HG03175 (cell line): ENCODE measurements at regions not wholly inside any gene's neighbourhood (a gene's known extent, or its start where the extent isn't known, plus 50 kb on each side); places are given as distances from the start of the nearest gene placed in this dataset.
"Not testable (repeated sequence)": the region's sequence is repeated elsewhere in the genome, so short reads cannot be mapped to it uniquely, and the experiment has no call there.

Experiments used
- ATAC-seq: cut with Tn5 transposase; IDR thresholded peaks from one replicate; pipeline ENCODE4 v1.9.1; 2021; ENCODE audit warnings: mild to moderate bottlenecking, moderate library complexity; ENCODE audit not compliant: unreplicated experiment

- no peak for ATAC-seq
Observed at GRCh38 chr12:83321971-83322370, 635.3 kb downstream of the TMTC2 start.

DNA sequence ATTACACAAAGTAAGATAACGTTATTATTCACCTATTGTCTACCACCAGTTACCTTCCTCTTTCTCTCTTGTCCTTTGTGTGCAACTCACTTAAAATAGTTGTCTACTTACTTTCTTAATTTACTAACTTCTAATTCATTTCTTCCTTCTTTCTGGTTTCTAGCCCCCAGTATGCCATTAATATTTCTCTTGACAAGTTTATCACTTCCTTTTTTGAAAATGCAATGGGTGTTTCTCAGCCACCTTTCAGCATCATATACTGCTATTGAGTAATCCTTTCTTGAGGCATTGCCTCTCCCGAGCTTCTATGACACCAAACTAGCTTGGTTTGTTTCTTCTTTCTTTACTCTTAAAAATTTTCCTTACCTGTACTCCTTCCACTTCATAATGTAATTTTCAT, 633.6 kb downstream of the TMTC2 start:
- no peak for ATAC-seq

- ATAC-seq = no peak
Observed at GRCh38 chr12:83318386-83319098, 631.8 kb downstream of the TMTC2 start.

GRCh38 chr12:83317595-83317994, 630.9 kb downstream of the TMTC2 start:
- ATAC-seq = no peak

DNA sequence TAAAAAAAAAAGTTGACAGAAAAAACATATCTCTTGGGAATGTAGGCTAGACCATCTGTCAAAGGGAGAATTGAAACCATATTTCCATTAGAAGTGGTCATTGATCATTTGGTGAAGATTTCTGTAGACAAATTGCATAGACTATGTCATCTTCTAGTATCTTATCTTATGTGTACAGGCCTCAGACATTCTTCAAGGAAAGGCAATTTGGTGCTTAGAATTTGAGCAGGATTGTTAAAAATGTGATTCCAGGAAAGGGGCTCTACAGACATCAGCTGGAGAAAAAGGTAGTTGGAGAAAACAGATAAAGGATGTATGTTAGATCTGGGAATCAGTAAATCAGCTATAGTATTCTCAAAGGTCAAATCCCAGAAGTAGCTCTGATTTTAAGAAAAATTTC, 627.1 kb downstream of the TMTC2 start:
- ATAC-seq = no peak

- ATAC-seq = no peak
Observed at GRCh38 chr12:83313322-83313721, 626.6 kb downstream of the TMTC2 start.

DNA sequence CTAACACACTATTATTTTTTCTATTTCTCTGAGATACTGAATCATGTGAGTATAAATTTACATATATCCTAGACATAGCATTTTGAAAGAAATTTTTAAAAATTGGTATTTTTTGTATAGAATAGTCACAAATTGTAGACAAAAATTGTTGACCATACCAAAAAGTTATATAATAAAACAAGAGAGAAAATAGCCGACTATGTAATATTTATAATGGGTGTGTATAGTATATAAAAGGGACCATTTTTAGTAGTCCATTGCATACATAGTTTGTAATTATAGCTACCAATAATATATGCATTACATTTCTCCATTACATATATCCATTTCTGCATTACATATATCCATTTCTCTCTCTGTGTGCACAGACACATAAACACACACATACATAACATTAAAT, 590.2 kb downstream of the TMTC2 start:
- ATAC-seq = no peak

DNA sequence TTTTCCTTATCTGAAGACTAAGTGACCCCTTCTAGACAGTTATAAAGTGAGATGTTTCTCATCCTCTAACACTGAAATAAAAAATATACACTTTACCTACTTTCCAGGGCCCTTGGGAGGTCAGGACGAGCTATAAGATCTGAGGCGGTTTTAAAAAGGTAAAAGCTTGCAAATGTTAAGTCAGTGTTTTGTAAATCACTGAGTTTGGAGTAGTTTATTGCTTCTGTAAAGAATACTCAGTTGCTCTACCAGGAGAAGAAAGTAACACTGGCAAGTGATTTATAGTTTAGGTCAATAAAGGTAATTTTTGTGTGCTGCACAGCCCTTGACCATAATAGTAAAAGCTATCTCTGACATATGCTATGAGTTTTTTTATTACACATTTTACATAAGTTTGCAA, 584.5 kb downstream of the TMTC2 start:
- ATAC-seq = no peak

DNA sequence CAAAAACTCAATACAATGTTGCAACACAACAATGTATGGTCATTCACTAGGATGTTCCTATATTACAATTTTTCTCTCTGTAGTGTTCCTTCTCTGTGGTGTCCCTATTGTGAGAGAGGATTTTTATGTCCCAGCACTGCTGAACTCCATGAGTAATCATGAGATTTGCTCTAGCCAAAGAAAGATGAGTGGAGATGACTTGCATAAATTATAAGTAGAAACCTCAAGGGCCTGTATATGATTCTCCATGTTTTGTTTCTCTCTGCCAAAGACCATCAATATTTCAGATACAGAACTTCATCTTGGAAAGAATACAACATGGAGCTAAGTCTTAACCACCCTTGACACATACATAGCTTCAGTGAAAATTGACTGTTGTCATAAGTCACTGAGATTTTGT, 579.1 kb downstream of the TMTC2 start:
- ATAC-seq = no peak

- no peak for ATAC-seq
Observed at GRCh38 chr12:83261998-83262397, 575.3 kb downstream of the TMTC2 start.

DNA sequence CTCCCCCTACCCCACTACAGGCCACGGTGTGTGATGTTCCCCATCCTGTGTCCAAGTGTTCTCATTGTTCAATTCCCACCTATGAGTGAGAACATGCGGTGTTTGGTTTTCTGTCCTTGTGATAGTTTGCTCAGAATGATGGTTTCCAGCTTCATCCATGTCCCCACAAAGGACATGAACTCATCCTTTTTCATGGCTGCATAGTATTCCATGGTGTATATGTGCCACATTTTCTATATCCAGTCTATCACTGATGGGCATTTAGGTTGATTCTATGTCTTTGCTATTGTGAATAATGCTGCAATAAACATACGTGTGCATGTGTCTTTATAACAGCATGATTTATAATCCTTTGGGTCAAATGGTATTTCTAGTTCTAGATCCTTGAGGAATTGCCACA, 573.4 kb downstream of the TMTC2 start:
- not testable (repeated sequence) for ATAC-seq

GRCh38 chr12:83257726-83258125, 571.0 kb downstream of the TMTC2 start:
- no peak for ATAC-seq

- no peak for ATAC-seq
Observed at GRCh38 chr12:83256562-83256961, 569.9 kb downstream of the TMTC2 start.

DNA sequence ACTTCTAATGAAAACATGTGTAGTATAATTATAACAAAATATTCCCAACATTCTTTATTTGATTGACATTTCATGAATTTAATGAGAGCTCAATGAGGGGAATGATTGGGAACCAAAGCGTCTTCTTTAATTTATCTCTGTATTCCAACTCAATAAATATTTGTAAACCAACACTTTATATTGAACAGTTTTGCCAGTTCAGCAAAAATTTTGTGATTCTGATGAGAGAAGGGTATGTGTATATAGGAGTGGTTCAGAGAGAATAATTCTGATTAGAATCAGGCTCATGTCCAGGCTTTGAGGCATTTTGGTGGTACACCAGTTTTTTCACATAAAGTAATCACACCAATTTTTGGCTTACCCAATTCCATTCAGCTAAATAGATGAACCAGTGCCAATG, 564.2 kb downstream of the TMTC2 start:
- no peak for ATAC-seq

DNA sequence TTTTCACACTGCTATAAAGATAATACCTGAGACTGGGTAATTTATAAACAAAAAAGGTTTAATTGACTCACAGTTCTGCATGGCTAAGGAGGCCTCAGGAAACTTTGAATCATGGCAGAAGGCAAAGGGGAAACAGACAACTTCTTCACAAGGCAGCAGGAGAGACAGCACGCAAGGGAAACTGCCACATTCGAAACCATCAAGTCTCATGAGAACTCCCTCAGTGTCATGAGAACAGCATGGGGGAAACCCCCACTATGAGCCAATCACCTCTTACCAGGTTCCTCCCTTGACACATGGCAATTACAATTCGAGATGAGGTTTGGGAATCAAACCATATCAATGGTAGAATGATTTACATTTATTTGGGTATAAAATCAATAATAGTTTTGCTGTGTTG, 558.5 kb downstream of the TMTC2 start:
- ATAC-seq = no peak

- ATAC-seq = no peak
Observed at GRCh38 chr12:83244001-83244400, 557.3 kb downstream of the TMTC2 start.

GRCh38 chr12:83233987-83234386, 547.3 kb downstream of the TMTC2 start:
- not testable (repeated sequence) for ATAC-seq

- ATAC-seq = not testable (repeated sequence)
Observed at GRCh38 chr12:83226960-83227359, 540.3 kb downstream of the TMTC2 start.

- ATAC-seq = no peak
Observed at GRCh38 chr12:83225806-83226205, 539.1 kb downstream of the TMTC2 start.

GRCh38 chr12:83224012-83224411, 537.3 kb downstream of the TMTC2 start:
- ATAC-seq = no peak

DNA sequence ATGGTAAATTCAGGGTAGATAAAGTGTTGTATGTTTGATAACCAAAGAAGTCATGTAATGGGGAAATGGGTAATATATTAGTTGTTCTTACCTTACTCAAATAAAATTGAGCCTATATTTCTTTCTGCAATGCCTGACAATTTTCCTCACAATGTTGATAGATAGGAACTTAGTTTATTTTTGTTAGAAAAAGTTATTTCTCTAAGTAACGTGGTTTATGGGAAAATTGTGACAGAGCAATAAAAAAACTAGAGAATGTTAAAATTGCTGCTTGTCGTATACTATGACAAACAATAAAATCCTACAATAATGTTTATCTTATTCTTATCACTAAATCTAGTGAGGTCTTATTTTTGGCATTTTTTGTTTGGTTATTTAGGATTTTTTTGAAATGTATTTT, 534.1 kb downstream of the TMTC2 start:
- ATAC-seq = no peak

DNA sequence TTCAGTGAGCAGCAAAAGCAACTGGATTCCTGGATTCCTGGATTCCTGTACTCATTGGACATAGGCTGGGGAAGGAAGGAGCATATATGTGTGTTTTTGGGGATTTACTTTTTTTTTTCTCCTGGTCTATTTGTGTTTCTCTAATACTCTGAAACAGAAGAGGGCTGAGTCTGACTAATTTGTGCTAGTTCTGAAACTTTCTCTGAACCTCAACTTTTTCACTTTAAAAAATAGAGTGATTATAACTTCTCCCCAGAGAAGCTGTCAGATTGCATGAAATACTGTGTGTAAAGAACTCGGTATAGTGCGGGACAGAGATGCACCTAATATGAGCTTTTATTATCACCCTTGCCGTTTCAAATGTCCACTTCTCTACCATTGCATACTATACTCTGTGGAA, 529.5 kb downstream of the TMTC2 start:
- no peak for ATAC-seq

DNA sequence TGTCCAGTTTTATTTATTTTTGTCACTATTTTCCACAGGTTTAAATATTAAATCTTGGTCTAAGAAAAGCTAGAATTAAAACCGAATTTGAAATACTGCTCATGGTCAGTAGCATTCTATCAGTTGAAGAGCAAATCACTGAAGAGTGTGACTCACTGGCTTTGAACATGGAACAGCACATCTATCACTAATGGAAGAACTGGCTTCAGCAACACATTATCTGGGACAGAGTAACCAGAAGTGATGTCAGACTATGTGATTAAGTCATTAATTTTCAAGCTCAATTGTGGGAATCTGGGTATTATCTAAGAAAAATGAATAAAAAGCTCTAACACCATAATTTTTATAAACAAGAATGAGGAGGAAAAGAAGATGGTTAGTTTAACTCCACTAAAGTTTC, 527.5 kb downstream of the TMTC2 start:
- ATAC-seq = no peak
